HG03108 (cell line): ENCODE measurements at regions not wholly inside any gene's neighbourhood (a gene's known extent, or its start where the extent isn't known, plus 50 kb on each side); places are given as distances from the start of the nearest gene placed in this dataset.
"Not testable (repeated sequence)": the region's sequence is repeated elsewhere in the genome, so short reads cannot be mapped to it uniquely, and the experiment has no call there.

Source experiments
- ATAC-seq: cut with Tn5 transposase; IDR thresholded peaks from one replicate; pipeline ENCODE4 v1.9.1; 2021; ENCODE audit warnings: moderate library complexity; ENCODE audit not compliant: unreplicated experiment

- no peak for ATAC-seq
These were observed 398.1 kb upstream of the TNRC6C start for GRCh38 chr17:77560381-77560780.

GRCh38 chr17:77560841-77561240 lies 397.7 kb upstream of the TNRC6C start:
- ATAC-seq, result no peak

- not testable (repeated sequence) for ATAC-seq
These were observed 396.1 kb upstream of the TNRC6C start for GRCh38 chr17:77562361-77562760.

GRCh38 chr17:77563439-77564102 lies 394.9 kb upstream of the TNRC6C start:
- no peak for ATAC-seq

GRCh38 chr17:77564278-77564920 lies 394.1 kb upstream of the TNRC6C start:
- ATAC-seq, result no peak

GRCh38 chr17:77565166-77565565 lies 393.3 kb upstream of the TNRC6C start:
- ATAC-seq, result no peak

- ATAC-seq, result no peak
These were observed 392.4 kb upstream of the TNRC6C start for GRCh38 chr17:77566151-77566550.

GRCh38 chr17:77566566-77567138 lies 391.9 kb upstream of the TNRC6C start:
- ATAC-seq, result no peak

GRCh38 chr17:77568540-77568939 lies 390.0 kb upstream of the TNRC6C start:
- ATAC-seq, result no peak

- ATAC-seq, result no peak
These were observed 388.5 kb upstream of the TNRC6C start for GRCh38 chr17:77569846-77570564.

GRCh38 chr17:77570565-77570898 lies 388.0 kb upstream of the TNRC6C start:
- ATAC-seq, result no peak

GRCh38 chr17:77571155-77571981 lies 387.1 kb upstream of the TNRC6C start:
- no peak for ATAC-seq

- ATAC-seq, result no peak
These were observed 386.4 kb upstream of the TNRC6C start for GRCh38 chr17:77572065-77572601.

GRCh38 chr17:77572851-77573250 lies 385.7 kb upstream of the TNRC6C start:
- no peak for ATAC-seq

- no peak for ATAC-seq
These were observed 381.0 kb upstream of the TNRC6C start for GRCh38 chr17:77577491-77577890.

GRCh38 chr17:77579131-77579530 lies 379.4 kb upstream of the TNRC6C start:
- ATAC-seq, result no peak

- ATAC-seq, result no peak
These were observed 378.8 kb upstream of the TNRC6C start for GRCh38 chr17:77579682-77580081.

- no peak for ATAC-seq
These were observed 377.8 kb upstream of the TNRC6C start for GRCh38 chr17:77580531-77581270.

- no peak for ATAC-seq
These were observed 377.0 kb upstream of the TNRC6C start for GRCh38 chr17:77581480-77581879.
